ENCODE measurements at regions not wholly inside any gene's neighbourhood (a gene's known extent, or its start where the extent isn't known, plus 50 kb on each side); places are given as distances from the start of the nearest gene placed in this dataset.

DNA sequence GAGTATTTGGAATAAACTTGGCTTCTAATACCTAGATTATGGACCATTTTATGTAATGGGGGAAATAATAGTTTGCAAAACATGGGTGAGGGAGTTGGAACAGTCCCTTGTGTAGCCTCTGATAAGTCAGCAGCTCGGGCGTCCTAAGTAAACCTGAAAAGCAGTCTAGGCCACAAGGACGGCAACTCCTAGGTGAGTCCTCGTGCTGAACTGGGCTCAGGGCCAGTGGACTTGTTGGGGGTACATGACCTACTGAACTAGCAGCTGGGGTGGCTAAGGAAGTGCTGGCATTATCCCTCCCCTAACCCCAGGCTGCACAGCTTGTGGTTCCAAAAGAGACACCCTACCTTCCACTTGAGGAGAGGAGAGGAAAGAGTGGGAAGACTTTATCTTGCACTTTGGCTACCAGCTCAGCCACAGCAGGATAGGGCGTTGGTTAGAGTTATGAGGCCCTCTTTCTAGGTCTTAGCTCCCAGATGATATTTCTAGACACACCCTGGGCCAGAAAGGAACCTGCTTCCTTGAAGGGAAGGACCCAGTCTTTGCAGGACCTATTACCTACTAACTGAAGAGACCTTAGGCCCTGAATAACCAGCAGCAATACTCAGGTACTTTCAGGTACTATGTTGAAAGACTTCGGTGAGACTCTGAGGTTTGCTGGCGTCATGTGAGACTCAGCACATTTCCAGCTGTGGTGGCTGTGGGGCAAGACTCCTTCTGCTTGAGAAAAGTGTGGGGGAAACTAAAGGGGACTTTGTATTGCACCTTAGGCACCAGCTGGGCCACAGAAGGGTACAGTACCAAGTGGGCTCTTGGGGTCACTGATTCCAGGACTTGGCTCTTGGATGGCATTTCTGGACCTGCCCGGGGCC is 71.0 kb downstream of the AQP4 start:
- DNase-seq (ENCODE audit: low spot score) = no peak

DNA sequence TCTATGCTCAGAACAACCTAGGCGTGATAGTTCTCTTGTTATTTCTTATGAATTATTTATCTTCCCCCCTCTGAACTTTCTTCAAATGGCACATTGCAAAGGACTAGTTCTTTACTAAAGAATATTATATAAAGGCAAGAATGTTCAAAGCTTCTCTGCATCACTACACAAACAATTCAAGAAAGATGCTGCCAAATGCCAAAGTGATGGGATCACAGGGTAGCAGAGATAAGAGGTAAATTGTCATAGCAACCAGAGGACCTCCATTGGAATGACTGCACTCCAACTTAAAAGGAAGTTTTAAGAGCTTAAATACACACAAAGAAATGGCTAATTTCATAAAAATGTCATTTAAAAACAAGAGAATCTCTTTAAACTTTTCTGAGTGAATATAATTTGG is 72.8 kb downstream of the AQP4 start:
- no peak for DNase-seq (ENCODE audit: low spot score)

GRCh38 chr18:26791676-26792075 is 73.8 kb downstream of the AQP4 start:
- DNase-seq (ENCODE audit: low spot score) = no peak

DNA sequence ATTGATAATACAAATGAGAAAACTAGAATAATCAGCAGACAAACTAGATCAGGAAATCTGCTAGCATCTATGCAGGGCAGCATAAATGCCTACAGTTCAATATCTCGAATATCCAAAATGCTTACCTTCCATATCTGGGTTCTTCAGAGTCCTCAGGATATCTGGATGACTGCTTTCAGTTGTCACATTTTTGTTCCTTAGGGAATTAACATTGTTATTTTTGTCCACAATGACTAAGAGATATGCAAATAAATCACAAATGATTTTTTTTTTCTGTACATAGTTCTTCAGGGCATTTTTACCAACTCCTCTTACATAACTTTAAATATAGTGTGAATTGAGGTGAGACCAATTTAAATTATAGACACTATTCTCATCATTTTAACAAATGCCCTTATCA is 80.9 kb downstream of the AQP4 start:
- no peak for DNase-seq (ENCODE audit: low spot score)

GRCh38 chr18:26783170-26783569 is 82.3 kb downstream of the AQP4 start:
- no peak for DNase-seq (ENCODE audit: low spot score)

DNA sequence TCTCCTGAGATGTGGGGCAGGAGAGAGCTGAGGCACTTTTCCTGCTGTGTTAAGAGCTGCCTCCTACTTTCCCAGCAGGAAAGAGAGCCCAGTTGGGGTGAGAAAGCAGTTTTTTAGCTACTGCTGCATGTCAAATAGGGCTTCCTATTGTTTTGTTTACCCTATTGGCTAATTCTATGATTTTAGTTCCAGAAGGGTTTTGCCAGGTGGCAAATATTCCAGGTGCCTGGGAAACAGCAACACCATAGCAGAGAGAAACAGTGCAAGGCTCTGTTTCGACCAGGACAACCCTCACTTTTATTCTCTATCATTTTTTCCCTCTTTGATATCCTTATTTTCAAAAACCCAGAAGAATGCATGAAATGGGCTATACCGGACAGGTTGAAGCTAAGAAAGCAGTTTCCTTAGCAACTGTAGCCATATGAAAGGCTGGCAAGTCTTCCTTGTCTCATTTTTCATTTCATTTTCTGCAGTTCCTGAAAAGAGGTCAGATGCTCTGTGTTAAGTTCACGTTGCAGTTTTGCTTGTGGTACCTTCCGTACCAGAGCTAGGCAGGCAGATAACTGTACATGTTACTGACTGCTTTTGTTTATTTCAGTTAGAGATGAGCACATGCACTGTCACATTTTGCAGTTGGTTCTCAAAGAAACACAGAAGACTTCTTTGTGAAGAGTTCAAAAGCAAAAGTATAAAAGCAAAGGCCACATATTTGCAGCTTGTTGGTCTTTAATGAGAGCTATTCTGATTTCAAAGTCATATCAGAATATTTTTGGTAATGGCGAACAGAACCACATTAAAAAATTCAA is 84.8 kb downstream of the AQP4 start:
- no peak for DNase-seq (ENCODE audit: low spot score)

DNA sequence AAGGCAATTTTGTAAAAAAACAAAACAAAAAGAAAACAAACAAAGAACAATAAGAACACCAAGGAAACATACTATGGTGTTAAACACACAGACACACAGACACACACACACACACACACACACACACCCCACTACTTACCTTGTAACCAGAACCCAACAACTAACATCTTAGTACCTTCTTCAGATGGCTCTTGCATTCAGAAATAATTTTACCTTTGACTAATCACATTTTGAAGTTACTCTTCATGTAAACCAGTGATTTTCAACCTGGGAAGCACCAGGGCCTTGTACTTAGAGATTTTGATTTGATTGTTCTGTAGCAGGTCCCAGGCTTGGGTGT is 87.5 kb downstream of the AQP4 start:
- no peak for DNase-seq (ENCODE audit: low spot score)

GRCh38 chr18:26777351-26778053 is 88.0 kb downstream of the AQP4 start:
- DNase-seq (ENCODE audit: low spot score) = no peak

DNA sequence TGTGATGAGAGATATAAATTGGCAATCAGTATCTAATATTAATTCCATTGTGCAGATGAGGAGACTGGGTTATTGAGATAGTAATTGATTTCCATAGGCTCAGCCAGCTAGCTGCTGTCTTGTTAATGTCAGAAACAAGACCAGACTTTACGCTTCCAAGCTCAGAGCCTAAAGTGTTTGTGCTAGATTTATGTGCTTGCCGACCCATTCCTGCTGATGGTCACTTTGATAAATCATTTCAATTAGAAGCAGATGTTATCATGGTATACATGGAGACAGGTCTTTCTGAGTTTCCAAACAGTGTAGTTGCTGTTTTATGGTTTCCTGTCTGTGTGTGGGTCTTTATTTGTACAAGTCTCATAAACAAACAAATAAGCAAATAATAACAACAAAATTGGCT is 92.8 kb downstream of the AQP4 start:
- DNase-seq (ENCODE audit: low spot score) = no peak

DNA sequence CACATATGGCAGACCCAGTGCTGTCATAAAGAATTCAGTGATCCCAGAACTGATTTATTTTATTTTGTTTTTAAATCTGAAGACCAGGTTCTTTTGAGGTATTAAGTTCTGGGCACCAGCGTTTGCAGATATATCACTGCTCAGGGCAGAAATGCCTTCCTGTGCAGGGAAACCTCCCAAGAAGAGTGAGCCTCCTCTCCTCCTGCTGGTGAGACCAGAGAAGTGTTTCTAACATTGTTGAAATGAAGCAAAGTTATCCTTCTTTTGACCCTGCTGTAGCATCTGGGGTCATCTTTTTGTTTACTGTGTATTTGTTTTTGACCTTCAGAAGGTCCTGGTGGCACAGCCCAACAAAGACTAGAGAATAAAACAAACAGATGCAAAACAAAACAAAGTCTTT is 94.0 kb downstream of the AQP4 start:
- DNase-seq (ENCODE audit: low spot score) = no peak

DNA sequence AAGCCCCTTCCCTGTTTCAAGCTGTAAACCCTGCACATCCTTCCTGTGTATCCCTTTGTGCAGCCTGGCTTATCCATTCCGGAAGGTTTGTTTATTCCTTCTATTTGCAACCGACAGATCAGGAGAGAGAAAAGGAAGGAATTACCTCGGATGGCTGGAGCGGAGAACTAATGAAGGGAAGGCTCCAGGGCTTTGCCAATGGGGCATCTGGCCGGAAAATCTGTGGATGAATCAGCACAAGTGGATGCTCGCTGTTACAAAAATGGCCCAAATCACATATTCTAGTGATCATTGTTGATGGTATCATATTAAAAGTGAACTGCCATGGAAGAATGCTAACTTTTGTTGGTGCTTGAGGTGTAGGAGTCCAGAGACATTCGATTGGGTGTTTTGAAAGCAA is 97.1 kb downstream of the AQP4 start:
- no peak for DNase-seq (ENCODE audit: low spot score)

DNA sequence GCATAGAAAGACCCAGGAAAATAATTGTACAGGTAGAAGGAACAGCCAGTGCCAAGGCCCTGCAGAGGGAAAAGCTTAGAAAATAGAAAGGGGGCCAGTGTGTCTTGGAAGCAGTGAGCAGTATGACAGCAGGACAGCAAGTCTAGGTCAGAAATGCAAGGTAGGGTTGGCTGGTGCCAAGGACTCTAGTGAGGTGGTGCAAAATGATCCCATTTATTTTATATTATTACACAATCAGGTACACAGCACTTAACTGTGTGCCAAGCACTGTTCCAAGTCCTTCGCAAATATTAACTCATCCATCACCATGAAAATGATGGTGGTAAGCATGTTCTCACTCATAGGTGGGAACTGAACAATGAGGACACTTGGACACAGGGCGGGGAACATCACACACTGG is 100.0 kb downstream of the AQP4 start:
- DNase-seq (ENCODE audit: low spot score) = no peak

GRCh38 chr18:26764586-26764985 is 100.9 kb downstream of the AQP4 start:
- no peak for DNase-seq (ENCODE audit: low spot score)

DNA sequence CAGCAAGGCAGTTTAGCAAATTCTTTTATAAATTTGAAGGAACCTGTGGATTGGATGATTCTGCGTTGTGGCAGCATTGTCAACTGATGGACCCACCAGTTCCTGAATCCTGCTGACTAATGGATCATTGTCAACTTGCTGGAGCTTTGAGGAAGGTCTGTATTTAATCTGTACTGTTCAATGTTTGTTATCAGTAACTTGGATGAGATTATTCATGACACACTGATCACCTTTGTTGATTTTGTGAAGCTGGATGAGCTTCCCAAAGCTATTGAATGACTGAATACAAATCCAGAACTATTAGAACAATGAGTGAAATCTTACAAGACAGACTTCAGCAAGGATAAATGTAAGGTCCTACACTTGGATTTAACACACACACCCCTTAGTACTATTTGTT is 101.3 kb downstream of the AQP4 start:
- DNase-seq (ENCODE audit: low spot score) = no peak

- no peak for DNase-seq (ENCODE audit: low spot score)
These were observed 101.9 kb downstream of the AQP4 start for GRCh38 chr18:26763446-26764110.

GRCh38 chr18:26757263-26758019 is 108.1 kb downstream of the AQP4 start:
- DNase-seq (ENCODE audit: low spot score) = no peak

DNA sequence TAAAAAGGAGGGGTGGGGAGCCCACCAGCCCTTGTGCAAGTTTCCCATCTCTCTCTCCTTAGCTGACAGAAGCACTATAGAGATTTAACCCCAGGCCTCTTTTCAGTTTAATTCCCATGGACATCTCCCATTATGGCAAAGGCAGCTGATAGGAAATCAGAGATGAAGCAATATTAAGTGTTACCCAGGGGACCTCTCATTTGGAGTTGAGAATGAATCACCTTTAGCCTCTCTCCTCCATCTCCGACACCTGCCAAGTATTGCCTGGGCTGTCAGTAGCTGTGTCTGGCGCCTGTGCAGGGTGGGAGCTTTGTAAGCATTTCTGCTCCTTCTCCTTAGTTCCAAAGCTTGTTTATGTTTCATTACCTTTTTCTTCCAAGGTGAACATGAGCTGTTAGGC is 109.0 kb downstream of the AQP4 start:
- DNase-seq (ENCODE audit: low spot score) = no peak

DNA sequence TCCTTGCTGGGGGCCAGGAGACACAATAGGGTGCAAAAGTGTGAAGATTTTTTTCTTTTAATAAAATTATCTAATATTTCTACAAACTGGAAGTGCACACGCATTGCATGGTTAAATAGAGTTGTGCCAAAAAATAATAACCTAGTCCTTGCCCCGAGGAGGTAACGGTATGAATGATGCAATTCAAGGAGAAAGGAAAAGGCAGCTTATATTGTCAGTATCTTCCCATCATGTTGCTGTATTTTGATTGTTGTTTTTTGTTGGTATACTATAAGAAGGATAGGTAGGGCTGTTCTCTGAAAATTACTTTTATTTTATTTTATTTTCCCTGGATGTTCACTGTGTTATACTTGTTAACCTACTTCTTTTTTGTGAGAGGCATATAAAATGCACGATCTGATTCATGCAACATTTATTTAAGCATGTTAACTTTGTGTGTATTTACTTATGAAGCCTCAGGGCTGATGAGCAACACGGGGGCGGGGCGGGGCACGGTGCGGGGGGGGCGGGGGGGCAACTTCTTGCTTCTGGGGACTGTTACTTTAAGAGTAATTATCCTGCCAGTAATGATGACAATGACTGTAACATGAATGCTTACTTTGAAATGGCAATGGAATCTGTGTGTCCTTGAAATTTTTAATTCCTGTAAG is 118.6 kb downstream of the AQP4 start:
- DNase-seq (ENCODE audit: low spot score) = no peak

GRCh38 chr18:26746398-26746797 is 119.1 kb downstream of the AQP4 start:
- no peak for DNase-seq (ENCODE audit: low spot score)

GRCh38 chr18:26745288-26746181 is 120.0 kb downstream of the AQP4 start:
- no peak for DNase-seq (ENCODE audit: low spot score)
